GM21619 (cell line): ENCODE measurements at regions not wholly inside any gene's neighbourhood (a gene's known extent, or its start where the extent isn't known, plus 50 kb on each side); places are given as distances from the start of the nearest gene placed in this dataset.

Experiments used
- ATAC-seq: cut with Tn5 transposase; IDR thresholded peaks from one replicate; pipeline ENCODE4 v1.9.1; 2021; ENCODE audit not compliant: unreplicated experiment

DNA sequence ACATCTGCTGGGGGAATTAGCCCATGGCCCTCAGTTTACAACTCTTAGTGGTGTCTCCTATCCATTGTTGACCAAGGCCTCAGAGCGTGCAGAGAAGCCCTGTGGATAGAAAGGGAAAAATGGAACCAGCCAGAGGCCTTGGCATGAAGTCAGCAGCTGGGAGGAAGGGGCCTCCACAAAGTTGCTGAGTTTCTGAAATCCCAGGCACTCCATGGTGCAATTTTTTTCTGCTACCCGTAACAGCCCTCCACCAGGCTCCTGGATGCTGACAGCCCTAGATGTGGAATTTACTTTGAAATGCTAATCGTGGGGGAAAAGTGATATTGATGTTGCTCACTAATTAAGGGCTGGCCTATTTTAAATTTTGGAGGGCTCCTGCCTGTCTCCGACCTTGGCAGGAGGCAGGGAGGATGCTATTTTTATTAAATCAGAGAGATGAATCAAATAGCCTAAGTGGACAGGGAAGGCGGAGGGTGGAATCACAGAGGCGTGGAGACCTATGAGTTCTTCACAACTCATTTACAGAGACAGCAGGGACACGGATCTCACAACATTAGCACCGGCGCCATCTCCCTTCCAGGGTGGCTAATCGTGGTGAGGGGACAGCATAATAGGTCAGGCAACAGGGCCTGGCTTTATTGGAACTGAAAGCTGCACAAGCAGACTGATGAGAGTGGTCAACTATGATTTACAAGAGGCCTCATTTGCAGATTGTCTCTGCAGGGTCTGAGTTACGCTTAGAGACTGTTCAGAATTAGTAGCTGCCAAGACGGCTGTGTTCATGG, 99.8 kb upstream of the WSCD2 start:
- ATAC-seq, result no peak

- ATAC-seq, result no peak
Measured at GRCh38 chr12:108033090-108033489, 96.0 kb upstream of the WSCD2 start.

- no peak for ATAC-seq
Measured at GRCh38 chr12:108035372-108035771, 93.7 kb upstream of the WSCD2 start.

DNA sequence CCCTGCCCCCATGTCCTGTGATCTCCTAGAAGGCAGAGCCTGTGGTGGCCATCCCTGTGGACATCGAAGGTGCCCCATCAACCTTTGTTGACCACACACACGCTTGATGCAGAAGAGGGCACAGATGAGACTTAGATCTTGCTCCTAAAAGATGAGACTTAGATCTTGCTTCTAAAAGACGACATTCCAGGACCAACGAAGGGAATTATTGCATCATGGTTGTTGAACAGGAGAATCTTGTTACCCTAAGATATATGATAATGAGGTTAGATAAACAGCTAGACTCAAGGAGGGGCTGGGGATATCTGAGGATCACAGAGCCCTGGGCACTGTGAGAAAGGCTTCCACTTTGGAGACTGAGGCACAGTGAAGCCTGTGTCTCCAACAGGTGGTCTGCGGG, 91.1 kb upstream of the WSCD2 start:
- ATAC-seq, result no peak

DNA sequence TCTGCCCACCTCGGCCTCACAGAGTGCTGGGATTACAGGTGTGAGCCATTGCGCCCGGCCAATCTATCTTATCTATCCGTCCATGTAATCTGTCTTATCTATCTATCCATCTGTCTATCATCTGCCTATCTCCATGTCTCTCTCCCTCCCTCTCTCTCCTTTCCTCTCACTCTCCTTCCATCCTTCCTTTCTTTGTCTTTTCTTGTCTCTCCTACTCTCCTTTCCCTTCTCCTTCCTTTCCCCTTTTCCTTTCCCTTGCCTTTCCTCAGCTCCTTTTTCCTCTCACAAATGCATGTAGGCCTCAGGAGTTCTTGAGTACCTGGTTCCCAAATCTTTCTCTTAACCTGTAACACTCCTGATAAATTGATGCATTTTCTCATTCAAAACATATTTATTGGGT, 89.3 kb upstream of the WSCD2 start:
- no peak for ATAC-seq

- no peak for ATAC-seq
Measured at GRCh38 chr12:108040947-108041346, 88.1 kb upstream of the WSCD2 start.

DNA sequence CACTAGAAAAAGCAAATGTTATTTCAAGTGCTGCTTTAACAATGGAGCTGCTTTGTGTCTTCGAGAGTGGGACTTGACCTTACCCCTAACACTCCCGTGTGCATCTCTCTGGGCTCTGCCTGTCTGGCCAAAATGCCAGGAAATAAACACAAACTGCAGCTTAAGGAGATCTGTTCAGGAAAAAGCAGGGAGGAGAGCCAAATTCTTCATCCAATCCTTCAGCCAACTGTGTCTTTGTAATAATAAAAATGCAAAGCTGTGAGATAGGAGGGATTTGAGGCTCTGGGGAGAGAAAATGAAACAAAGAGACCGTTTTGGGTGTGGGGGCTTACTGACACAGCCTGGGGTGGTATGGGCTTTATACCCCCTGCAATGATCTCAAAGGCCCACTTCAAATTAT, 85.8 kb upstream of the WSCD2 start:
- ATAC-seq, result no peak

- no peak for ATAC-seq
Measured at GRCh38 chr12:108043750-108044533, 85.1 kb upstream of the WSCD2 start.

DNA sequence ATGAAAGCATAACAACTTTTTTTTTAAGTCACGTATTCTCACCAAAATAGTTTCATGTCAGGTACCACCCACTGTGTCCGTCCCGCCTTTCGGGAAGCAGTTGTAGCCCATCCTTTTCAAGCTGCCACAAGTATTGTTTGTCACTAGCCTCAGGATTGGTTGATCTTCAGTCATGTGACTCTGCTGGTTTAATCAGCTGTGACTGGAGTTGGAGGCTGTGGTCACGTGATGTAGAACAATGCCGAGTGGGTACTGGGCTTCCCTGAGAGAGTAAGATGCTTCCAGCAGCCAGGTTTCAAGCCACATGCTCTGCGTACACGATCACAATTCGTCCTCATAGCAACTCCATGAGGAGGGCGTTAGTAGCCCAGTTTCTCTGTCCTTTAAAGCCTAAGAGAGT, 83.0 kb upstream of the WSCD2 start:
- ATAC-seq, result no peak

DNA sequence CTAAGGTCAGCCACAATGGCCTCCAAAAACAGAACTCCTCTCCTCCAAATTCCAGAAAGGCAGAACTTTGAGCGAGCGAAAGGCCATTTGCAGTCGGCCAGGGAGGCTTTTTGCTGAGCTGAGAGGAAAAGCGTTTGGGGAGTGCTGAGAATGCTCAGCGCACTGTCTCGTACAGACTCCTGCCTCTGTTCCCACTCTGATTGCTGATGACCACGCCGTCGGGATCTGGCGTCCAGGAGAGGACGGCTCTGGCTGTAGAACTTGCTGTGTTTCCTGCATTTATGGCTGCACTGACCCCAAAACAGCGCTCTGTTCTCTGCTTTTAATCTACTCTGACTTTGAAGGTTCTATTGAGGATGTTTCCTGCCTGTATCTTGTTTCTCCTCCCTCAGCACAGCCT, 82.4 kb upstream of the WSCD2 start:
- ATAC-seq, result no peak

DNA sequence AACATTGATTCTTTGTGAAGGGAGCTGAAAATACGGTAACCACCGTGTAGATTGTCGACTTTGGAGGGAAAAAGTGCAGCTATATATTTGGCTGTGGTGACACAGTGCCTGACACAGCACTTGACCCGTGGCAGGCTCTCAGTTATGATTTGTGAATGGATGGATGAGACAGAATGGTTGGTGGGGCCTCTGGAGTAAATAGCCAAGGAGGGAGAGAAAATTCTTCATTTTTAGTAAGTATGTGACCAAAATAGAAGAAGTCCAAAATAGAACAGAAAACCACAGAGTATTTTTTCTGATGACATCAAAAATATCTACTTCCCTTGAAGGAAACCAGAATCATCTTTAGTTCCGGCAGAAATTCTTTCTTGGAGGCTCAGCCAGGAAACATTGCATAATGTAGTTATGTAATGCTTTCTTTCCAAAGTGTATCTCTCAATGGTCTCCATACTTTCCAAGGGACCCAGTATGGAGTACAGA, 82.0 kb upstream of the WSCD2 start:
- no peak for ATAC-seq

DNA sequence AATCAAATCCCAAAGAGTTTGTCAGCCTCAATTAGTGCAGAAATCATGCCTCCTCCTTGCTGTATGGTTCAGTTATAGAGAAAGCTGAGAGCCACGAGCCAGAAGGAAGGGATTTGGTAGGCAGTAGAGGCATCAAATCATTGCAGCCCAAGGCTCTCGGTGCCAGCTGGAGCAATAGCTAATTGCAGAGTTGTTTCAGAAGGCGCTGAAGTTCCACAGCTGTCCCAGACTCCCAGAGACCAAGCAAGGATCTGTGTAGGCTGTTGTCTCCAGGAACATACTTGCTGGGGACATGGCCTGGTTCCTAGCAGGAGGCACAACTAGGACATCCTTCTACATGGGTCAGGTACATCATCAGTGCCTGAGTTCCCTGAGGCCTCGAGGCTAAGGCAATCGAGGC, 80.4 kb upstream of the WSCD2 start:
- ATAC-seq, result no peak

GRCh38 chr12:108050696-108051095, 78.4 kb upstream of the WSCD2 start:
- ATAC-seq, result no peak

GRCh38 chr12:108052260-108052659, 76.8 kb upstream of the WSCD2 start:
- ATAC-seq, result no peak

DNA sequence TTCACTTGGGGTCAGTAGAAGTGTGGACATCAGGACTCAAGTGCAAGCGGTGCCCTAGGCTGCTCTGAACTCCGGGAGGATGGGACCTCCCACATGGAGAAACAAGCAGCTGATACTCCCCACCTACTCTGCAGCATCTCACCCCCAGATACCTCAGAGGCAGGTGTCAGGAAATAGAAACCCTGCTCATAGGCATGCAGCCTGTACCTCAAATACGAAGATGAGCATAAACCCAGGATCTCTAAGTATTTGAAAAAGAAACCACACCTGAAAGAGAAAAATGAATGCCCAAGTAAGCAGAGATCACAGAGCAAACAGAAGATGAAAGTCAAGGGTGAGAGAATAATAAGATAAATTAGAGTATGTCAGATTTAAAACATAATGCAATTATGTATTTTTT, 75.6 kb upstream of the WSCD2 start:
- no peak for ATAC-seq

- no peak for ATAC-seq
Measured at GRCh38 chr12:108054496-108054895, 74.6 kb upstream of the WSCD2 start.

DNA sequence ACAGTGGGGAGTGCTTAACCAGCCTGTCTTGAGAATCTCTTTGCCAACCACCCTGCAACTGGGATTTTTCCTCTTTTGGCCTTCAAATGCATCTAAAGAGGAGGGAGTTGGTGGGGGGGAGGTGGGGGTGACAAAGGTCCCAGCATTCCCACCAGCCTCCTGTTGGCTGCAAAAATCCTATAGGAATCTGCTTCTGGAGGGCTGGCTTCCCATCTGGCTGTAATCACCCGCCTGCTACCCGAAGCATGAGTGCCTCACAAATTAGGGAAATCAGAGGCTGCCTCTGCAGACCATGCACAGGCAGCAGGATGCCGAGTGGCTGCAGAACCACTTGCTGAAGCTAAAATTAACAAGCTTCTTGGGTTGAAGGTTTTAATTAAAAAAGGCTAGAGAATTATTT, 73.9 kb upstream of the WSCD2 start:
- no peak for ATAC-seq

DNA sequence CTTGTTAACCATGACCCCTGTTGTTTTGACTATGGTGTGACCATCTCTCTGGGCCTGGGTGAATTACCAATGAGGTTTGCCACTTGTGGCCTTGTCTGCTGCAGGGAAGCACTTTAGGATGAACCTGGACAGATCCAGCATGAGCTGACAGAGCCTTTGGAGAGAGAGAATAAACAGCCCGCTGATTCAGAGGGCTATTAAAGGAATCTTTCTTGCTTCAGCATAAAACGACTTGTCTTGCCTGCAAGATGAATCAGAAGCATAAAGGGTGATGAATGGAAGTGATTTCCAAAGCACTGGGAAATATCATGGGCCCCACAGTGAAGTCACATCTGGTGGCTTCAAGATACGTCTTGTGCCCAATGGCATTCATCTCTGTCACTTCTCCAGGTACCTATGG, 69.0 kb upstream of the WSCD2 start:
- no peak for ATAC-seq

DNA sequence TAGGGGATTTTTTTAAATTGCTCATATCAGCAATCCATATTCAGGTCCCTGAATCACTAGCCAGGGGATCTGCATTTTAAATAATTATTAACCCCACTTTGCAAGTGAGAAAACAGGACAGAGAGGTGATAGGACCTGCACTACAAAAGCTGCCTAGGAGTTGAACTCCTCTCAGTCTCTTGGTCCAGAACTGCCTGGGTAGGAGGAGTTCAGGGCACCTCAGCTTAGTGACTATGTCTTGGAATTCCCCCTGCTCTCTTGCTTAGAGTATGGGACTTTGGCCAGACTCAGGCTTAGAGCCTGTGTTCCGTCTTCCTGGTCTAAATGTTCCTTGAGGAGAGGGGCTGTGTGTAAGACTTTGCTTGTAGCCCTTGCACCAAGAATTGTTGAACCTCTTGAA, 68.2 kb upstream of the WSCD2 start:
- no peak for ATAC-seq

- no peak for ATAC-seq
Measured at GRCh38 chr12:108063192-108063591, 65.9 kb upstream of the WSCD2 start.

GRCh38 chr12:108065069-108065468, 64.0 kb upstream of the WSCD2 start:
- ATAC-seq, result no peak
